Parathyroid adenoma (tissue), 2 donors: ENCODE measurements at regions not wholly inside any gene's neighbourhood (a gene's known extent, or its start where the extent isn't known, plus 50 kb on each side); places are given as distances from the start of the nearest gene placed in this dataset.

Source experiments
- H2AFZ ChIP-seq: fragments of 300-600 bp; sonication (generic); one replicate; pipeline ENCODE4 v1.7.0; 2017; ENCODE audit warnings: antibody characterized with exemption, mild to moderate bottlenecking
- H3K27ac ChIP-seq: fragments of 300-600 bp; sonication (generic); one replicate; pipeline ENCODE4 v1.7.0; 2017
- H3K27me3 ChIP-seq: fragments of 300-600 bp; sonication (generic); one replicate; pipeline ENCODE4 v1.7.0; 2017; ENCODE audit warnings: low read length; ENCODE audit not compliant: control insufficient read depth, insufficient read depth
- H3K36me3 ChIP-seq: fragments of 300-600 bp; sonication (generic); one replicate; pipeline ENCODE4 v1.7.0; 2017; ENCODE audit warnings: low read length; ENCODE audit not compliant: control insufficient read depth, insufficient read depth
- H3K4me1 ChIP-seq: fragments of 300-600 bp; sonication (generic); one replicate; pipeline ENCODE4 v1.7.0; 2017; ENCODE audit warnings: control low read depth
- H3K4me2 ChIP-seq: fragments of 300-600 bp; sonication (generic); one replicate; pipeline ENCODE4 v1.7.0; 2017; ENCODE audit warnings: low read length
- H3K4me3 ChIP-seq: fragments of 300-600 bp; sonication (generic); one replicate; pipeline ENCODE4 v1.7.0; 2017; ENCODE audit warnings: low read depth, low read length
- H3K79me2 ChIP-seq: fragments of 300-600 bp; sonication (generic); one replicate; pipeline ENCODE4 v1.7.0; 2017; ENCODE audit warnings: control low read depth
- H3K9ac ChIP-seq: fragments of 300-600 bp; sonication (generic); one replicate; pipeline ENCODE4 v1.7.0; 2017; ENCODE audit warnings: mild to moderate bottlenecking
- H3K9me3 ChIP-seq: fragments of 300-600 bp; sonication (generic); one replicate; pipeline ENCODE4 v1.7.0; 2017; ENCODE audit warnings: low read length; ENCODE audit not compliant: control insufficient read depth
- CTCF ChIP-seq: fragments of 300-600 bp; sonication (generic); IDR thresholded peaks from one replicate; pipeline ENCODE4 v1.7.0; 2017; ENCODE audit warnings: antibody characterized with exemption, mild to moderate bottlenecking
- donor health status: primary hyperparathyroidism.

- TF ChIP-seq CTCF = no peak
- H3K9ac ChIP-seq = no peak overlapping the region
- H3K9me3 ChIP-seq = no peaks in the 10 kb centered on the region
- no peak overlapping the region for H3K4me2 ChIP-seq
- H3K4me3 ChIP-seq = no peak overlapping the region
- H2AFZ ChIP-seq = no peak overlapping the region
- no peaks in the 10 kb centered on the region for H3K27me3 ChIP-seq
- no peaks in the 10 kb centered on the region for H3K36me3 ChIP-seq
- H3K27ac ChIP-seq = no peak overlapping the region
- H3K4me1 ChIP-seq = no peaks in the 10 kb centered on the region
- no peaks in the 10 kb centered on the region for H3K79me2 ChIP-seq
Measured at GRCh38 chr9:124132671-124133147, 121.1 kb downstream of the LHX2 start.

- H3K9ac ChIP-seq = no peak overlapping the region
- no peak overlapping the region for H3K27ac ChIP-seq
- no peaks in the 10 kb centered on the region for H3K9me3 ChIP-seq
- no peaks in the 10 kb centered on the region for H3K27me3 ChIP-seq
- no peak overlapping the region for H2AFZ ChIP-seq
- H3K4me2 ChIP-seq = no peak overlapping the region
- no peak for TF ChIP-seq CTCF
- H3K4me3 ChIP-seq = no peak overlapping the region
- no peaks in the 10 kb centered on the region for H3K79me2 ChIP-seq
- H3K4me1 ChIP-seq = no peaks in the 10 kb centered on the region
- H3K36me3 ChIP-seq = no peaks in the 10 kb centered on the region
Measured at GRCh38 chr9:124133727-124134126, 122.2 kb downstream of the LHX2 start.

- Histone ChIP-seq H3K79me2 (no peaks in the 10 kb centered on the region), H3K4me1 (no peaks in the 10 kb centered on the region), H3K9ac (no peak overlapping the region), H3K4me3 (no peak overlapping the region), H3K27me3 (no peaks in the 10 kb centered on the region), H3K9me3 (no peaks in the 10 kb centered on the region), H3K36me3 (no peaks in the 10 kb centered on the region), H3K27ac (no peak overlapping the region), H2AFZ (no peak overlapping the region), H3K4me2 (no peak overlapping the region)
- TF ChIP-seq CTCF = no peak
Measured at GRCh38 chr9:124134526-124134925, 123.0 kb downstream of the LHX2 start.

GRCh38 chr9:124135813-124136365, 121.9 kb upstream of the NEK6 start:
- Histone ChIP-seq H3K36me3 (no peaks in the 10 kb centered on the region), H3K4me1 (no peaks in the 10 kb centered on the region), H2AFZ (no peak overlapping the region), H3K4me3 (no peak overlapping the region), H3K79me2 (no peaks in the 10 kb centered on the region), H3K9ac (no peak overlapping the region), H3K4me2 (no peak overlapping the region), H3K27me3 (no peaks in the 10 kb centered on the region), H3K9me3 (no peaks in the 10 kb centered on the region), H3K27ac (no peak overlapping the region)
- TF ChIP-seq CTCF = no peak
